HG03196 (cell line): ENCODE measurements at regions not wholly inside any gene's neighbourhood (a gene's known extent, or its start where the extent isn't known, plus 50 kb on each side); places are given as distances from the start of the nearest gene placed in this dataset.
A peak's percentile ranks its signal among the peaks of the same experiment; 100 is the strongest.
"Not testable (repeated sequence)": the region's sequence is repeated elsewhere in the genome, so short reads cannot be mapped to it uniquely, and the experiment has no call there.

Experiments used
- ATAC-seq: cut with Tn5 transposase; IDR thresholded peaks from one replicate; pipeline ENCODE4 v1.9.1; 2021; ENCODE audit not compliant: unreplicated experiment

- ATAC-seq: no peak
Measured at GRCh38 chr4:162767083-162767482, 399.6 kb downstream of the NAF1 start.

GRCh38 chr4:162761965-162762364, 404.7 kb downstream of the NAF1 start:
- no peak for ATAC-seq

GRCh38 chr4:162740228-162740627, 426.5 kb downstream of the NAF1 start:
- not testable (repeated sequence) for ATAC-seq

- ATAC-seq: not testable (repeated sequence)
Measured at GRCh38 chr4:162739596-162739995, 427.1 kb downstream of the NAF1 start.

GRCh38 chr4:162732876-162733275, 433.8 kb downstream of the NAF1 start:
- ATAC-seq: no peak

GRCh38 chr4:162727766-162728165, 438.9 kb downstream of the NAF1 start:
- no peak for ATAC-seq

GRCh38 chr4:162727232-162727631, 439.5 kb downstream of the NAF1 start:
- ATAC-seq: no peak

- ATAC-seq: no peak
Measured at GRCh38 chr4:162715401-162715800, 451.3 kb downstream of the NAF1 start.

- ATAC-seq: no peak
Measured at GRCh38 chr4:162707962-162708361, 458.7 kb downstream of the NAF1 start.

- ATAC-seq: no peak
Measured at GRCh38 chr4:162706632-162707031, 460.1 kb downstream of the NAF1 start.

GRCh38 chr4:162706051-162706450, 460.6 kb downstream of the NAF1 start:
- no peak for ATAC-seq

GRCh38 chr4:162705130-162705803, 461.4 kb downstream of the NAF1 start:
- no peak for ATAC-seq

- ATAC-seq: peak; percentile 61
Measured at GRCh38 chr4:162700815-162701361, 465.8 kb downstream of the NAF1 start.

GRCh38 chr4:162700358-162700757, 466.3 kb downstream of the NAF1 start:
- ATAC-seq: peak; percentile 10

GRCh38 chr4:162699629-162700028, 467.1 kb downstream of the NAF1 start:
- no peak for ATAC-seq

- no peak for ATAC-seq
Measured at GRCh38 chr4:162685410-162685809, 481.3 kb downstream of the NAF1 start.

GRCh38 chr4:162684998-162685397, 481.7 kb downstream of the NAF1 start:
- ATAC-seq: no peak

GRCh38 chr4:162684371-162684700, 482.4 kb downstream of the NAF1 start:
- no peak for ATAC-seq

- peak; percentile 97 for ATAC-seq
Measured at GRCh38 chr4:162683659-162684370, 482.9 kb downstream of the NAF1 start.

- no peak for ATAC-seq
Measured at GRCh38 chr4:162682651-162683050, 484.0 kb downstream of the NAF1 start.

GRCh38 chr4:162681212-162681611, 485.5 kb downstream of the NAF1 start:
- ATAC-seq: no peak

GRCh38 chr4:162675661-162676060, 491.0 kb downstream of the NAF1 start:
- no peak for ATAC-seq
